Sigmoid colon (tissue), 6 donors: ENCODE measurements at regions not wholly inside any gene's neighbourhood (a gene's known extent, or its start where the extent isn't known, plus 50 kb on each side); places are given as distances from the start of the nearest gene placed in this dataset.

Experiments used
- DNase-seq: peaks from one replicate; pipeline ENCODE4 v3.0.0-alpha.2; 2019
- H3K27ac ChIP-seq, 4 donors: fragments of 200-600 bp; sonication (generic); one replicate each; pipeline ENCODE4 v1.5.1; 2016 to 2019; ENCODE audit warnings: mild to moderate bottlenecking in 1 of 4
- H3K27me3 ChIP-seq, 3 donors: fragments of 200-600 bp; sonication (generic); one replicate each; pipeline ENCODE4 v1.5.1; 2019; ENCODE audit warnings: mild to moderate bottlenecking in 1 of 3
- H3K36me3 ChIP-seq, 4 donors: fragments of 200-600 bp; sonication (generic); one replicate each; pipeline ENCODE4 v1.5.1; 2016 to 2019
- H3K4me1 ChIP-seq, 4 donors: fragments of 200-600 bp; sonication (generic); one replicate each; pipeline ENCODE4 v1.5.1; 2017 to 2019
- H3K4me3 ChIP-seq, 4 donors: fragments of 200-600 bp; sonication (generic); one replicate each; pipeline ENCODE4 v1.5.1; 2017 to 2019; ENCODE audit warnings: mild to moderate bottlenecking in 2 of 4, moderate library complexity in 1 of 4
- H3K9me3 ChIP-seq, 4 donors: fragments of 200-600 bp in 3 of 4; sonication (generic) in 3 of 4; one replicate each; pipeline versions ENCODE4 v1.5.1 to v1.6.1; 2013 to 2019
- EP300 ChIP-seq, 4 donors: sonication (generic); formaldehyde crosslinking; IDR thresholded peaks; one replicate each; pipeline ENCODE4 v1.6.1; 2017; ENCODE audit warnings: antibody characterized with exemption in 4 of 4
- POLR2A ChIP-seq, 2 donors: fragments of 450-650 bp; IDR thresholded peaks; one replicate each; pipeline ENCODE4 v1.6.1; 2016; ENCODE audit warnings: antibody characterized with exemption in 2 of 2, mild to moderate bottlenecking in 2 of 2, moderate library complexity in 2 of 2
- POLR2AphosphoS5 ChIP-seq, 4 donors: sonication (generic); formaldehyde crosslinking; IDR thresholded peaks; one replicate each; pipeline ENCODE4 v1.6.1; 2017; ENCODE audit warnings: antibody characterized with exemption in 4 of 4
- WGBS, 2 donors: extraction: QIAGEN DNeasy Blood & Tissue Kit; methylation state at CpG; one replicate each; pipeline ENCODE4 v1.1.7; 2013; 5-methylcytosine and 5-hydroxymethylcytosine counted together
- intact Hi-C: fragments of 100-400 bp; cut with DNase I; formaldehyde crosslinking; loops from one replicate; pipeline ENCODE4 v1.15.1; 2023
- TF ChIP-seq, protein P1 (sequence below), 4 experiments: fragments of 450-650 bp in 3 of 4; fragments of 200-600 bp in 1 of 4; IDR thresholded peaks; one replicate each; pipeline ENCODE4 v1.5.1; 2016 to 2019; ENCODE audit warnings: antibody characterized with exemption in 4 of 4, mild to moderate bottlenecking in 3 of 4, moderate library complexity in 2 of 4
- donor health status: healthy with polysubstance abuse.
- donor health status: healthy.

DNA sequence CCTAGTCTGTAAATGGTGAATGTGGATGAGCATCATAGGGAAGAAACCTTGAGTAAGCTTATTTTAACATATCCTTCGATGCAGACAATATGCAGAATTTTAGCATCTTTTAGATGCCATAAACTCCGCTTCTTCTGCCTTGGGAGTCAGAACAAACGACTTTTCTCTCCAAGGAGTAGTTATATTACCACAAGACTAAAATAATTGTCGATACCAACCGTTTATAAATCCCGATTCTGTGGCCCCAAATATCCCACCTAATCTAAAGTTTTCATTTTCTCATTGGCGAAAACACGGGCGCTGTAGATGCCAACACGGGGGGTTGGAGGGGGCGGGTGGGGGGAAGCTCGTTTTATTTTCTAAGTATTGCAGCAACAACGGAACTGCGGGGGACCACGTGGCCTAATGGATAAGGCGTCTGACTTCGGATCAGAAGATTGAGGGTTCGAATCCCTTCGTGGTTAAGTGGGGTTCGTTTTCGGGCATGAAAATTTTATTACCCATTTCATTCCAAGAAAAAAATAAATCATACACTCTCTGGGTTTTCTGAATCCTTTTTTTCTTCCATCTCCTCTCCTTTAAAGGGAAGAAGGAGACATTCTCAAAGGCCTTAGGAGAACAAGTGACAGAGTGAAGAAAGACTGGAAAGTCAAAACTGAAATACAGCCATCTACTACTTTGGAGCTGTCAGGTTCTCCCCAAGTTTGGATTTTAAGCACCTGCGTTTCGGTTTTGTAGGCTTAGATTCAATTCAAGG is 65.5 kb upstream of the BTN3A2 start:
- no peak overlapping the region for H3K4me3 ChIP-seq
- DNase-seq: no peak
- intact Hi-C loops: no loop called here
- no peaks in the 10 kb centered on the region for H3K27me3 ChIP-seq
- H3K4me1 ChIP-seq: no peaks in the 10 kb centered on the region
- 51 to 68% methylated on average over 23 of the region's 23 CpGs for WGBS, 2 donors
- TF ChIP-seq, protein P1, sequence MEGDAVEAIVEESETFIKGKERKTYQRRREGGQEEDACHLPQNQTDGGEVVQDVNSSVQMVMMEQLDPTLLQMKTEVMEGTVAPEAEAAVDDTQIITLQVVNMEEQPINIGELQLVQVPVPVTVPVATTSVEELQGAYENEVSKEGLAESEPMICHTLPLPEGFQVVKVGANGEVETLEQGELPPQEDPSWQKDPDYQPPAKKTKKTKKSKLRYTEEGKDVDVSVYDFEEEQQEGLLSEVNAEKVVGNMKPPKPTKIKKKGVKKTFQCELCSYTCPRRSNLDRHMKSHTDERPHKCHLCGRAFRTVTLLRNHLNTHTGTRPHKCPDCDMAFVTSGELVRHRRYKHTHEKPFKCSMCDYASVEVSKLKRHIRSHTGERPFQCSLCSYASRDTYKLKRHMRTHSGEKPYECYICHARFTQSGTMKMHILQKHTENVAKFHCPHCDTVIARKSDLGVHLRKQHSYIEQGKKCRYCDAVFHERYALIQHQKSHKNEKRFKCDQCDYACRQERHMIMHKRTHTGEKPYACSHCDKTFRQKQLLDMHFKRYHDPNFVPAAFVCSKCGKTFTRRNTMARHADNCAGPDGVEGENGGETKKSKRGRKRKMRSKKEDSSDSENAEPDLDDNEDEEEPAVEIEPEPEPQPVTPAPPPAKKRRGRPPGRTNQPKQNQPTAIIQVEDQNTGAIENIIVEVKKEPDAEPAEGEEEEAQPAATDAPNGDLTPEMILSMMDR (IDR thresholded peaks at IDR 0.05): no peak
- TF ChIP-seq EP300 (IDR thresholded peaks at IDR 0.05) (no peak), POLR2AphosphoS5 (IDR thresholded peaks at IDR 0.05) (no peak), POLR2A (IDR thresholded peaks at IDR 0.05) (no peak)
- no peaks in the 10 kb centered on the region for H3K9me3 ChIP-seq
- H3K27ac ChIP-seq: no peak overlapping the region
- no peaks in the 10 kb centered on the region for H3K36me3 ChIP-seq

DNA sequence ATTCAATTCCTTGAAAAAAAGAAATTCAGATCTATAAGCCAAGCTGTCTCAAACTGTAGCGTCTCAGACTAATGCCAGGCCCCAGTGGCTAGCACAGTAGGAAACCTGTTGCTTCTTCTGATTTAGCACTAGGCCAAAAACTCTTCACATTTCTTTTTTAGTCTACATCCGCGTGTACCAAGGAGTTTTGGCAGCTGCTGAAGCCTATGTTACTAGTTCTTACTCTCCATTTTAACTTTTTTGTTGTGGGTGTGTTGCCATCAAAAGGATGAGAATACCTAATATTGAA is 65.0 kb upstream of the BTN3A2 start:
- no peak overlapping the region for H3K4me3 ChIP-seq
- no peak for DNase-seq
- no peaks in the 10 kb centered on the region for H3K9me3 ChIP-seq
- H3K27me3 ChIP-seq: no peaks in the 10 kb centered on the region
- H3K36me3 ChIP-seq: no peaks in the 10 kb centered on the region
- no peaks in the 10 kb centered on the region for H3K4me1 ChIP-seq
- 96 to 97% methylated on average over 3 of the region's 3 CpGs for WGBS, 2 donors
- TF ChIP-seq POLR2A (IDR thresholded peaks at IDR 0.05): no peak
- no peak for TF ChIP-seq EP300 (IDR thresholded peaks at IDR 0.05)
- TF ChIP-seq, protein P1 (IDR thresholded peaks at IDR 0.05): no peak
- no peak overlapping the region for H3K27ac ChIP-seq
- intact Hi-C loops: no loop called here

DNA sequence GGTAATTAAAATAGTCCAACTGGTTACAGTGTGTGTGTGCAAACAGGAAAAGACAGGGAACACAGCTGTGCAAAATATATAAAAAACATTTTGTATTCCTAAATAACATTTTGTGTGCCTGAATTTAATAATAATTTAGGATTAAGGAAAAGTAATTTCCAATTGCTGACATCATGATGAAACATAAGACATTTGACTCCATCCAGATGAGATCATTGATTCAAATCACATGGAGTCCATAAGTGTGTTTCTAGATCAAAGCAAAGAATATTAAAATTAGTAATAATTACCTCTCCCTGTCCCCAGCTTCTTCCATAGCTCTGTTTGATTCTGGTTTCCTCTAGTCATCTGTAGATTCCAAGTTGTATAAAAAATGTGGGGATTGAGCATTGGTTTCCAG is 64.6 kb upstream of the BTN3A2 start:
- Histone ChIP-seq H3K27me3 (no peaks in the 10 kb centered on the region), H3K4me1 (no peaks in the 10 kb centered on the region), H3K36me3 (no peaks in the 10 kb centered on the region), H3K9me3 (no peaks in the 10 kb centered on the region), H3K4me3 (no peak overlapping the region), H3K27ac (no peak overlapping the region)
- no peak for DNase-seq
- intact Hi-C loops: no loop called here
- TF ChIP-seq POLR2A (IDR thresholded peaks at IDR 0.05): no peak
- TF ChIP-seq, protein P1 (IDR thresholded peaks at IDR 0.05): no peak

DNA sequence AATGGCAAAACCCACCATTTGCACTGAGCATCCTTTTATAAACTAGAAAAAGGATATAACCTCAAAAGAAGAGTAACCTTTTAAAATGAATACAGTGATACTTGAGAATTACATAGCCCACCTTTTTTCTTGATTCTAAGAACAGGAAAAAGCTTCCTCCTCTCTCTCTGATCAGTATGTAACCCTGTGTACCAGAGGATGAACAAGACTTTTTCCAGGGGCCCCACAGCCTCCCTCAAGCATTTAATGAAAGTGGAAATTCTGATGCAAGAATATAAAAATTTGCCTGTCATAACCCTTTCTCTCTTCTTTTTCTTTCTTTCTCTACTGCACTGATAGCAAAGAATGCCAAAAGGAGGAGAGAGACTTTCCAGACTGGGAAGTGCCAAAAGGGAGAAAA is 64.2 kb upstream of the BTN3A2 start:
- Histone ChIP-seq H3K4me1 (peaks cover 0 to 3% (median 0%) of the 10 kb centered on the region in 4 donors), H3K4me3 (no peak overlapping the region), H3K27ac (no peak overlapping the region), H3K27me3 (no peaks in the 10 kb centered on the region), H3K36me3 (no peaks in the 10 kb centered on the region), H3K9me3 (no peaks in the 10 kb centered on the region)
- no peak for DNase-seq
- intact Hi-C loops: no loop called here
- no peak for TF ChIP-seq POLR2AphosphoS5 (IDR thresholded peaks at IDR 0.05)
- TF ChIP-seq POLR2A (IDR thresholded peaks at IDR 0.05): no peak
- no peak for TF ChIP-seq EP300 (IDR thresholded peaks at IDR 0.05)
- TF ChIP-seq, protein P1 (IDR thresholded peaks at IDR 0.05): no peak

GRCh38 chr6:26301638-26302037 is 63.4 kb upstream of the BTN3A2 start:
- no peak for TF ChIP-seq POLR2AphosphoS5 (IDR thresholded peaks at IDR 0.05)
- TF ChIP-seq, protein P1 (IDR thresholded peaks at IDR 0.05): no peak
- no peak for TF ChIP-seq EP300 (IDR thresholded peaks at IDR 0.05)
- TF ChIP-seq POLR2A (IDR thresholded peaks at IDR 0.05): no peak
- H3K4me3 ChIP-seq: no peak overlapping the region

More at GRCh38 chr6:26301638-26302037, 63.4 kb upstream of the BTN3A2 start:
- peaks cover 0 to 4% (median 0%) of the 10 kb centered on the region in 4 donors for H3K4me1 ChIP-seq
- no peaks in the 10 kb centered on the region for H3K27me3 ChIP-seq
- H3K27ac ChIP-seq: no peak overlapping the region
- intact Hi-C loops: no loop called here
- H3K9me3 ChIP-seq: no peaks in the 10 kb centered on the region
- no peaks in the 10 kb centered on the region for H3K36me3 ChIP-seq
- no peak for DNase-seq
